ENCODE measurements at regions not wholly inside any gene's neighbourhood (a gene's known extent, or its start where the extent isn't known, plus 50 kb on each side); places are given as distances from the start of the nearest gene placed in this dataset.

DNA sequence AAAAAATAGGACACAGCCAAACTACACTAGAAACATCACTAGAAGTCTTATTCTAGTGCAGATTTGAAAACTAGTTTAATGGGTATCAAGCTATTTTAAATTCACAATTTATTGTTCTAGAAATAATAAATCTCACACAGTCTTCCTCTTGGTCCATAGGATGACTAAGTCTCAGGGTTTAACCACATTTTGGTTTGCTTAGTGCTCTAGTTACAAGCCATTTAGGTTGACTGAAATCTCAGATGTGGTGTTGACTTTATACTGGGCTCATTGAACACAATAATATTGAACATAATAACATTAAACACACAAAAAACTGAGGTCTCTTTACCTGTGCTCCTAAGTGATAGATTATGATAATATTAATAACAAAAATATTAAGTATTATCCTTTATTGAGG lies 760.3 kb upstream of the CCDC179 start:
- TF ChIP-seq, protein P1, sequence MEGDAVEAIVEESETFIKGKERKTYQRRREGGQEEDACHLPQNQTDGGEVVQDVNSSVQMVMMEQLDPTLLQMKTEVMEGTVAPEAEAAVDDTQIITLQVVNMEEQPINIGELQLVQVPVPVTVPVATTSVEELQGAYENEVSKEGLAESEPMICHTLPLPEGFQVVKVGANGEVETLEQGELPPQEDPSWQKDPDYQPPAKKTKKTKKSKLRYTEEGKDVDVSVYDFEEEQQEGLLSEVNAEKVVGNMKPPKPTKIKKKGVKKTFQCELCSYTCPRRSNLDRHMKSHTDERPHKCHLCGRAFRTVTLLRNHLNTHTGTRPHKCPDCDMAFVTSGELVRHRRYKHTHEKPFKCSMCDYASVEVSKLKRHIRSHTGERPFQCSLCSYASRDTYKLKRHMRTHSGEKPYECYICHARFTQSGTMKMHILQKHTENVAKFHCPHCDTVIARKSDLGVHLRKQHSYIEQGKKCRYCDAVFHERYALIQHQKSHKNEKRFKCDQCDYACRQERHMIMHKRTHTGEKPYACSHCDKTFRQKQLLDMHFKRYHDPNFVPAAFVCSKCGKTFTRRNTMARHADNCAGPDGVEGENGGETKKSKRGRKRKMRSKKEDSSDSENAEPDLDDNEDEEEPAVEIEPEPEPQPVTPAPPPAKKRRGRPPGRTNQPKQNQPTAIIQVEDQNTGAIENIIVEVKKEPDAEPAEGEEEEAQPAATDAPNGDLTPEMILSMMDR (IDR thresholded peaks at IDR 0.05), result no peak
- no peak for TF ChIP-seq ZFX (IDR thresholded peaks at IDR 0.05; ENCODE audit: borderline replicate concordance)
